Heart right ventricle (tissue), 16 donors: ENCODE measurements at regions not wholly inside any gene's neighbourhood (a gene's known extent, or its start where the extent isn't known, plus 50 kb on each side); places are given as distances from the start of the nearest gene placed in this dataset.
A peak's percentile ranks its signal among the peaks of the same experiment; 100 is the strongest.
"Not testable (repeated sequence)": the region's sequence is repeated elsewhere in the genome, so short reads cannot be mapped to it uniquely, and the experiment has no call there.

ENCODE experiments used
- ATAC-seq, 8 donors: fragments of 200-7000 bp; cut with Tn5 transposase; one replicate each; pipeline ENCODE4 v1.9.1; 2020; ENCODE audit warnings: mild to moderate bottlenecking in 8 of 8, moderate library complexity in 8 of 8, moderate number of reproducible peaks in 1 of 8
- DNase-seq, 2 donors: peaks; one replicate each; pipeline ENCODE4 v3.0.0-alpha.2; 2020
- H3K27ac ChIP-seq, 10 donors: fragments of 200-600 bp; sonication (generic) in 2 of 10; one replicate each; pipeline versions ENCODE4 v1.5.0 to v1.8.0; 2020 to 2022; ENCODE audit warnings: mild to moderate bottlenecking in 3 of 10
- H3K27me3 ChIP-seq, 7 donors: fragments of 200-600 bp; one replicate each; pipeline ENCODE4 v1.8.0; 2021 to 2022; ENCODE audit warnings: mild to moderate bottlenecking in 2 of 7
- H3K36me3 ChIP-seq, 9 donors: fragments of 200-600 bp; sonication (generic) in 1 of 9; one replicate each; pipeline versions ENCODE4 v1.5.0 to v1.8.0; 2020 to 2022; ENCODE audit warnings: mild to moderate bottlenecking in 2 of 9
- H3K4me1 ChIP-seq, 9 donors: fragments of 200-600 bp; sonication (generic) in 1 of 9; one replicate each; pipeline versions ENCODE4 v1.5.0 to v1.8.0; 2020 to 2022; ENCODE audit warnings: mild to moderate bottlenecking in 4 of 9
- H3K4me3 ChIP-seq, 10 donors: fragments of 200-600 bp; sonication (generic) in 2 of 10; one replicate each; pipeline versions ENCODE4 v1.5.0 to v1.8.0; 2020 to 2022; ENCODE audit warnings: mild to moderate bottlenecking in 7 of 10, moderate library complexity in 2 of 10
- H3K9me3 ChIP-seq, 11 donors: fragments of 200-600 bp in 10 of 11; sonication (generic) in 2 of 11; one replicate each; pipeline versions ENCODE4 v1.5.0 to v1.8.0; 2013 to 2022; ENCODE audit warnings: mild to moderate bottlenecking in 2 of 11, control low read depth in 1 of 11, moderate library complexity in 1 of 11
- CTCF ChIP-seq, 9 donors: fragments of 200-600 bp; sonication (generic) in 2 of 9; IDR thresholded peaks; one replicate each; pipeline versions ENCODE4 v1.5.0 to v1.8.0; 2021 to 2022; ENCODE audit warnings: antibody characterized with exemption in 9 of 9, mild to moderate bottlenecking in 5 of 9, moderate library complexity in 1 of 9
- WGBS, 2 donors: extraction: QIAGEN DNeasy Blood & Tissue Kit; methylation state at CpG; one replicate each; pipeline ENCODE4 v1.1.7; 2013; ENCODE audit warnings: inconsistent platforms in 1 of 2; 5-methylcytosine and 5-hydroxymethylcytosine counted together
- intact Hi-C, 10 donors: fragments of 100-400 bp; cut with DNase I; formaldehyde crosslinking; loops; one replicate each; pipeline versions ENCODE4 v1.11.1 to v1.14.2; 2022
- donor health status: Arrhythmogenic right ventricular cardiomyopathy.
- donor health status: ischemic (EF 13 %, LVEDD 7.1; RV severe dilation, severe dysfunction).
- donor health status: healthy with polysubstance abuse.
- donor health status: DM: no; HTN: yes; CAD: no.
- donor health status: DM: no; HTN: no; CAD: no.
- donor health status: ischemic (EF 25% LVEDD 6.9; RV normal size, moderate dysfunction).
- donor health status: ischemic (EF 25% LVEDD 5.7; RV mildly dilated, moderate dysfunction).
- donor health status: healthy.
- donor health status: DM: yes; HTN: yes; CAD: no.
- donor health status: Ischemic cardiomyopathy.
- donor health status: ischemic (EF 35%, LVEDD 5.7; RV mildly dilated, moderate dysfunction).
- donor health status: nonischemic (EF 11% LVEDD 7.7; RV severe dilation, severe dysfunction).
- donor health status: DM: yes; HTN: yes; CAD: no.
- donor health status: PGD.
- donor health status: ischemic (EF 29% LVEDD 5.4; RV normal size, mild dysfunction).
- donor health status: nonischemic (EF 23%, LVEDD 6.1; RV moderate dilation, normal function).

- Histone ChIP-seq H3K9me3 (peaks cover 0 to 7% (median 0%) of the 10 kb centered on the region in 11 donors), H3K27me3 (peaks cover 0 to 3% (median 0%) of the 10 kb centered on the region in 7 donors), H3K4me3 (no peak overlapping the region), H3K36me3 (no peaks in the 10 kb centered on the region), H3K4me1 (peaks cover 0 to 34% (median 12%) of the 10 kb centered on the region in 9 donors), H3K27ac (peak overlapping the region in 4 of 10 donors; percentile 27 to 63 (median 59))
- DNase-seq = peak in 1 of 2 donors; percentile 45
- intact Hi-C loops = loop anchor here in 1 of 10 donors (5.0 kb wide), 1 partner anchor 132 kb away; no protein-coding TSS in a partner anchor
- no peak for TF ChIP-seq CTCF (IDR thresholded peaks at IDR 0.05)
- ATAC-seq = peak; percentile 47 to 86 (median 76)
- 29 to 37% methylated on average over 4 of the region's 4 CpGs for WGBS, 2 donors
Observed at GRCh38 chr1:203995228-203995627, 77.7 kb upstream of the SOX13 start.

GRCh38 chr1:203996126-203996525 is 76.8 kb upstream of the SOX13 start:
- Histone ChIP-seq H3K36me3 (no peaks in the 10 kb centered on the region), H3K9me3 (peaks cover 0 to 14% (median 2%) of the 10 kb centered on the region in 11 donors), H3K27me3 (peaks cover 0 to 3% (median 0%) of the 10 kb centered on the region in 7 donors), H3K27ac (peak overlapping the region in 3 of 10 donors; percentile 56 to 63 (median 62)), H3K4me3 (no peak overlapping the region), H3K4me1 (peaks cover 0 to 34% (median 12%) of the 10 kb centered on the region in 9 donors)
- no peak for DNase-seq
- intact Hi-C loops = loop anchor here in 1 of 10 donors (5.0 kb wide), 1 partner anchor 131 kb away; no protein-coding TSS in a partner anchor
- TF ChIP-seq CTCF (IDR thresholded peaks at IDR 0.05) = no peak
- WGBS, 2 donors = 60 to 69% methylated on average over 4 of the region's 4 CpGs
- ATAC-seq = peak in 5 of 8 donors; percentile 18 to 62 (median 21)

- H3K27me3 ChIP-seq, ATAC-seq, H3K27ac ChIP-seq, H3K36me3 ChIP-seq, H3K4me3 ChIP-seq, DNase-seq: not testable (repeated sequence)
- WGBS, 2 donors = 94 to 97% methylated on average over 5 of the region's 5 CpGs
- Histone ChIP-seq H3K9me3 (peaks cover 0 to 16% (median 4%) of the 10 kb centered on the region in 11 donors), H3K4me1 (peaks cover 0 to 34% (median 12%) of the 10 kb centered on the region in 9 donors)
- intact Hi-C loops = loop anchor here in 1 of 10 donors (5.0 kb wide), 1 partner anchor 129 kb away; no protein-coding TSS in a partner anchor
Observed at GRCh38 chr1:203998571-203998970, 74.3 kb upstream of the SOX13 start.

- no peaks in the 10 kb centered on the region for H3K36me3 ChIP-seq
- no peak overlapping the region for H3K27ac ChIP-seq
- no peak for ATAC-seq
- intact Hi-C loops = loop anchor here in 1 of 10 donors (5.0 kb wide), 2 partner anchors 43 to 128 kb away; no protein-coding TSS in a partner anchor
- H3K27me3 ChIP-seq = peaks cover 0 to 3% (median 0%) of the 10 kb centered on the region in 7 donors
- H3K9me3 ChIP-seq = peaks cover 0 to 18% (median 4%) of the 10 kb centered on the region in 11 donors
- no peak for TF ChIP-seq CTCF (IDR thresholded peaks at IDR 0.05)
- peaks cover 0 to 28% (median 12%) of the 10 kb centered on the region in 9 donors for H3K4me1 ChIP-seq
- H3K4me3 ChIP-seq = no peak overlapping the region
- no peak for DNase-seq
Observed at GRCh38 chr1:203999618-204000017, 73.3 kb upstream of the SOX13 start.
